Right cardiac atrium (tissue), 5 donors: ENCODE measurements at regions not wholly inside any gene's neighbourhood (a gene's known extent, or its start where the extent isn't known, plus 50 kb on each side); places are given as distances from the start of the nearest gene placed in this dataset.

ENCODE experiments used
- ATAC-seq, 2 donors: fragments of 200-7000 bp; cut with Tn5 transposase; one replicate each; pipeline versions ENCODE4 v1.8.0 to v1.9.1; 2020; ENCODE audit warnings: moderate library complexity in 2 of 2, mild to moderate bottlenecking in 1 of 2
- DNase-seq, 3 donors: peaks; one replicate each; pipeline ENCODE4 v3.0.0-alpha.2; 2020
- H3K27ac ChIP-seq: one replicate; pipeline ENCODE4 v1.5.1; 2013; ENCODE audit warnings: mild to moderate bottlenecking, low read length, control low read depth, moderate library complexity
- H3K27me3 ChIP-seq: one replicate; pipeline ENCODE4 v1.6.1; 2013; ENCODE audit not compliant: control insufficient read depth, insufficient read depth
- H3K4me1 ChIP-seq: one replicate; pipeline ENCODE4 v1.6.1; 2013; ENCODE audit warnings: low read length; ENCODE audit not compliant: control insufficient read depth, insufficient read depth
- H3K4me3 ChIP-seq: one replicate; pipeline ENCODE4 v1.5.1; 2013; ENCODE audit warnings: low read length, control low read depth
- H3K9me3 ChIP-seq: one replicate; pipeline ENCODE4 v1.6.1; 2013; ENCODE audit warnings: low read length; ENCODE audit not compliant: control insufficient read depth
- WGBS: extraction: QIAGEN DNeasy Blood & Tissue Kit; methylation state at CpG from one replicate; pipeline ENCODE4 v1.1.7; 2013; 5-methylcytosine and 5-hydroxymethylcytosine counted together
- intact Hi-C, 4 donors: fragments of 100-400 bp; cut with DNase I; formaldehyde crosslinking; loops; one replicate each; pipeline versions ENCODE4 v1.11.0 to v1.14.0; 2022 to 2023
- donor health status: healthy with polysubstance abuse.
- donor health status: DM: no; HTN: yes; CAD: no.
- donor health status: DM: no; HTN: no; CAD: no.
- donor health status: DM: no; HTN: yes; CAD: no; lungs with severe emphysema.
- donor health status: DM: yes; HTN: yes; CAD: no.

- Histone ChIP-seq H3K27me3 (no peaks in the 10 kb centered on the region), H3K4me1 (no peaks in the 10 kb centered on the region), H3K4me3 (no peak overlapping the region), H3K9me3 (no peaks in the 10 kb centered on the region), H3K27ac (no peak overlapping the region)
- DNase-seq (no peak), ATAC-seq (no peak)
- intact Hi-C loops: no loop called here
These were observed 495.7 kb upstream of the TMPRSS15 start for GRCh38 chr21:18899261-18899660.

- DNase-seq (no peak), ATAC-seq (no peak)
- H3K27ac ChIP-seq: no peak overlapping the region
- no peaks in the 10 kb centered on the region for H3K27me3 ChIP-seq
- 81% methylated on average over 3 of the region's 3 CpGs for WGBS
- intact Hi-C loops: no loop called here
- no peaks in the 10 kb centered on the region for H3K4me1 ChIP-seq
- H3K9me3 ChIP-seq: no peaks in the 10 kb centered on the region
- no peak overlapping the region for H3K4me3 ChIP-seq
These were observed 499.1 kb upstream of the TMPRSS15 start for GRCh38 chr21:18902660-18903059.

GRCh38 chr21:18907076-18907475 is 503.5 kb upstream of the TMPRSS15 start:
- no peaks in the 10 kb centered on the region for H3K27me3 ChIP-seq
- DNase-seq (no peak), ATAC-seq (no peak)
- no peak overlapping the region for H3K27ac ChIP-seq
- no peaks in the 10 kb centered on the region for H3K4me1 ChIP-seq
- 14% methylated on average over 2 of the region's 2 CpGs for WGBS
- no peaks in the 10 kb centered on the region for H3K9me3 ChIP-seq
- intact Hi-C loops: no loop called here
- H3K4me3 ChIP-seq: no peak overlapping the region

GRCh38 chr21:18908641-18909040 is 505.1 kb upstream of the TMPRSS15 start:
- no peaks in the 10 kb centered on the region for H3K4me1 ChIP-seq
- no peaks in the 10 kb centered on the region for H3K9me3 ChIP-seq
- intact Hi-C loops: no loop called here
- H3K27ac ChIP-seq: no peak overlapping the region
- H3K27me3 ChIP-seq: no peaks in the 10 kb centered on the region
- WGBS: 76% methylated on average over 4 of the region's 4 CpGs
- DNase-seq (peak in 1 of 3 donors; percentile 11), ATAC-seq (no peak)
- no peak overlapping the region for H3K4me3 ChIP-seq

- Histone ChIP-seq H3K4me3 (no peak overlapping the region), H3K4me1 (no peaks in the 10 kb centered on the region), H3K27ac (no peak overlapping the region), H3K9me3 (no peaks in the 10 kb centered on the region), H3K27me3 (no peaks in the 10 kb centered on the region)
- intact Hi-C loops: no loop called here
- WGBS: 85% methylated on average over 4 of the region's 4 CpGs
- no peak for DNase-seq
- ATAC-seq: no peak
These were observed 510.3 kb upstream of the TMPRSS15 start for GRCh38 chr21:18913914-18914313.

GRCh38 chr21:18914570-18914969 is 511.0 kb upstream of the TMPRSS15 start:
- Histone ChIP-seq H3K9me3 (no peaks in the 10 kb centered on the region), H3K27ac (no peak overlapping the region), H3K27me3 (no peaks in the 10 kb centered on the region), H3K4me3 (no peak overlapping the region), H3K4me1 (no peaks in the 10 kb centered on the region)
- ATAC-seq: no peak
- intact Hi-C loops: no loop called here
- WGBS: 88% methylated on average over 2 of the region's 2 CpGs
- DNase-seq: no peak

GRCh38 chr21:18917622-18918021 is 514.0 kb upstream of the TMPRSS15 start:
- 46% methylated on average over 6 of the region's 6 CpGs for WGBS
- intact Hi-C loops: no loop called here
- ATAC-seq: no peak

GRCh38 chr21:18931237-18931636 is 527.7 kb upstream of the TMPRSS15 start:
- H3K27ac ChIP-seq: no peak overlapping the region
- ATAC-seq: no peak
- intact Hi-C loops: no loop called here
- no peak overlapping the region for H3K4me3 ChIP-seq
- H3K27me3 ChIP-seq: no peaks in the 10 kb centered on the region
- H3K9me3 ChIP-seq: no peaks in the 10 kb centered on the region
- no peak for DNase-seq
- H3K4me1 ChIP-seq: no peaks in the 10 kb centered on the region

More at GRCh38 chr21:18917622-18918021, 514.0 kb upstream of the TMPRSS15 start:
- Histone ChIP-seq H3K27me3 (no peaks in the 10 kb centered on the region), H3K4me3 (no peak overlapping the region), H3K4me1 (no peaks in the 10 kb centered on the region), H3K27ac (no peak overlapping the region), H3K9me3 (no peaks in the 10 kb centered on the region)
- no peak for DNase-seq

- ATAC-seq (no peak), DNase-seq (no peak)
- Histone ChIP-seq H3K4me1 (no peaks in the 10 kb centered on the region), H3K27ac (no peak overlapping the region), H3K9me3 (no peaks in the 10 kb centered on the region), H3K27me3 (no peaks in the 10 kb centered on the region), H3K4me3 (no peak overlapping the region)
- intact Hi-C loops: no loop called here
- WGBS: 77% methylated on average over 7 of the region's 7 CpGs
These were observed 533.8 kb upstream of the TMPRSS15 start for GRCh38 chr21:18937337-18937736.

GRCh38 chr21:18940791-18941190 is 537.2 kb upstream of the TMPRSS15 start:
- intact Hi-C loops: no loop called here
- 80% methylated on average over 4 of the region's 4 CpGs for WGBS
- Histone ChIP-seq H3K9me3 (no peaks in the 10 kb centered on the region), H3K27ac (no peak overlapping the region), H3K4me3 (no peak overlapping the region), H3K4me1 (no peaks in the 10 kb centered on the region), H3K27me3 (no peaks in the 10 kb centered on the region)
- DNase-seq (no peak), ATAC-seq (no peak)

GRCh38 chr21:18950045-18950740 is 546.6 kb upstream of the TMPRSS15 start:
- no peak overlapping the region for H3K27ac ChIP-seq
- 83% methylated on average over 13 of the region's 13 CpGs for WGBS
- ATAC-seq (no peak), DNase-seq (no peak)
- intact Hi-C loops: no loop called here
- H3K4me1 ChIP-seq: no peaks in the 10 kb centered on the region
- H3K9me3 ChIP-seq: no peaks in the 10 kb centered on the region
- H3K4me3 ChIP-seq: no peak overlapping the region
- no peaks in the 10 kb centered on the region for H3K27me3 ChIP-seq
